ENCODE measurements at regions not wholly inside any gene's neighbourhood (a gene's known extent, or its start where the extent isn't known, plus 50 kb on each side); places are given as distances from the start of the nearest gene placed in this dataset.
"Not testable (repeated sequence)": the region's sequence is repeated elsewhere in the genome, so short reads cannot be mapped to it uniquely, and the experiment has no call there.

DNA sequence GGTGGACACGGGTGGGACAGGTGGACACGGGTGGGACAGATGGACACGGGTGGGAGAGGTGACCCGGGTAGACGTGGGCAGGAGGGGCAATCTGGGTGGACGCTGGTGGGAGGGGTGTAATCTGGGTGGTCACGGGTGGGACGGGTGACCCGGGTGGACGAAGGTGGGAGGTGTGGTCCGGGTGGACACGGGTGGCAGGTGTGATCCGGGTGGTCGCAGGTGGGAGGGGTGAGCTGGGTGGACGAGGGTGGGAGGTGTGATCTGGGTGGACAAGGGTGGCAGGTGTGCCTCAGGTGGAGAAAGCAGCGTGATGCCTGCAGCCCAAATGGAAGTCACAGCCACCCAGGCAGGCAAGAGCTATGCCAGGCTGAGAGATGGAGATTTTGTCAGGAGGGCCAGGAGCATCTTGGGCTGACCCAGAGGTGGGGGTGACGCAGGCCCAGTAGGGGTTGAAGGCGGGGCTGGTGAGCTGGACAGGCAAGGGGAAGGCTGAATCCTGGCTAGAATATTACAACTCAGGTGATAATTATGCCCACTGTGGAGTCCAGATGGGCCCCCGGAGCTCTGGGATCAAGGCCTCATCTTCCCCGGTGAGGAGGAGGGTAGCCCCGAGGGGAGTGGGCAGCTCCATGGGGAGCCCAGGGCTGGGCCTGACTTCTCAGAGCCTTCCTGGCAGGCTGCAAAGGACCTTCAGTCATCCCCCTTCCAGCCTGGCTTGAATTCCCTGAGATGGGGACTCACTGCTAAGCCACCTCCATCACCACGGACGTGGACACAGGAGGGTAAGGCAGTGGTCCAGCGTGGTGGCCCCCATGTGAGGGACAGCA, 100.0 kb downstream of the ADRA2C start:
- DNase-seq (ENCODE audit: low read depth), result no peak

DNA sequence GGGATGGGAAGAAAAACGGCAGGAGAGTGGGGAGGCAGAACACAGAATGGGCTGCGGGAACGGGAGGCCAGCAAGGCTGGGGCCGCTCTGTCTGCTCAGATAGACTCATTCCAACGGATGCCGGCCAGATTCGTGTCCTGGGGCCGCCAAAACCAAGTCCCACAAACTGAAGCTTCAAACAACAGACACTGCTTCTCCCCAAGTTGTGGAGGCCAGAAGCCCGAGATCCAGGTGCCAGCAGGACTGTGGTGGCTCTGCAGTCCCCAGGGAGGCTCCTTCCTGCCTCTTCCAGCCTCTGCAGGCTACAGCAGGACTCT, 100.6 kb downstream of the ADRA2C start:
- DNase-seq (ENCODE audit: low read depth), result no peak

DNA sequence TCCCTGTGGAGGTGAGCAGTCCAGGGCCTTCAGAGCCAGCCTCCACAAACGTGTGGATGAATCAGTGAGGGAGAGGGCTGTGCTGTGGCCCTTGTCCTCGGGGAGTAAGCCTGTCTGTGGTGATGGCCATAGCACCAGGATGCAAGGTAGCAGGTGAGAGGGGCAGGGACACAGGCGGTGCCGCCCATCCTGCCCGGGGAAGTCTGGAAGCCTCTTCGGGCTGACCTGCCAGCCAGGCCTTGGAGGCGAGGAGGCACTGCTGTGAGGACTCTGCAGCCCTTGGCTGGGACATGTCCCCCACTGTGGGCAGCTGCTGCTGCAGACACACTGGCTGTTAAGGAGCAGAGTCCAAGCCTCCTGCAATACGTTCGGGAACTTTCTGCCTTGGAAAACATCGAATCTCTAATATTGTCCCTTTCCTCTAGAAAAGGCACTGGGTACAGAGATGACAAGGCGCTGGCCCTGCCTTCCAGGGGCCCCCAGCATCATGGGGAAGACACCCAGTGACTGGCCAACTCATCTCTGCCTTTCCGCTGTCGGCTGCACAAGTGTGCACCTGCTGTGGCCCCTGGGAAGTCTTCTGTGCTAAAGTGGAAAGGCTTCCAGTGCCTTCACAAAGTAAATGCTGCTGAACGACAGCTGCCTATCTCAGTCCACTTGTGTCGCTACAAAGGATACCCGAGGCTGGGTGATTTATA, 101.4 kb downstream of the ADRA2C start:
- DNase-seq (ENCODE audit: low read depth), result no peak

DNA sequence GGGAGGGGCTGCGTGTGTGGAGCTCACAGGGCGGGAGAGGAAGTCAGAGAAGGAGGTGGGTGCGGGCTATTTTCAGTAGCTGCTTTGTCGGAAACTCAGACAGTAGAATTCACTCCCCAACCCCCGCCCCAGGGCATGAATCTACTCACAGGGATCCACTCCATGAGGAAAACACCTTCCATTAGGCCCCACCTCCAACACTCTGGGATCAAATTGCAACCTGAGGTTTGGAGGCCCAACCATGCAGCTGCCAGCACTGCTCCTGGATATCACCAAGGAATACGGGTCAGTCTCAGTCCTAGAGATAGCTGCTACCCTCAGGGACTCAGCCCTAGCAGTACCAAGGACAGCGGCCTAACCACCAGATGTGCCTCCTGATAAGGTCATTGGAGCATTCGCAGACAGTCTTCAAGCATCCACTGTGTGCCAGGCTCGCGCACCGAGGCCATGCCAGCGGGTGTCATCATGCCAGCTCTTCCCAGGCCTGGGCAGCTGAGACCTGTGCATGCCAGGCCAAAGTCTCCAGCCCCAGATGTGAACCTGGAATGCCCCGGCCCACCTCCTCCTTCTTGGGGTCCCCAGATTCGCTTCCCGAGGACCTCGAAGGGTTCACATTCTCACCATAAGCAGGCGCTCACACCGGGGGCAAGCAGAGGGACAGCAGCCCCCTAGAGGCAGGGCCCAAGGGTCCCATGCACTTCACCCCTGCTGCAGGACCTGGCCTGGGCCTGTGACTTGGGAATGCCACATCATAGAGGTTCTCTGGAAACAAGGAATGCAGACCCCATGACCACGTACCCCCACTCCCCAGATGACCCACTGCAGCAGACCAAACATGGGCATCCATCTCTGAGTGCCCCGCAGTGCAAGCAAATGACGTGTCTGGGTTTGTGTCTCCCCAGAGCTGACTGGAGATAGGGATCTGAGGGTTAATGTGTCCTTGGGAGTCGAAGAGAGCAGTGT, 102.3 kb downstream of the ADRA2C start:
- no peak for DNase-seq (ENCODE audit: low read depth)

DNA sequence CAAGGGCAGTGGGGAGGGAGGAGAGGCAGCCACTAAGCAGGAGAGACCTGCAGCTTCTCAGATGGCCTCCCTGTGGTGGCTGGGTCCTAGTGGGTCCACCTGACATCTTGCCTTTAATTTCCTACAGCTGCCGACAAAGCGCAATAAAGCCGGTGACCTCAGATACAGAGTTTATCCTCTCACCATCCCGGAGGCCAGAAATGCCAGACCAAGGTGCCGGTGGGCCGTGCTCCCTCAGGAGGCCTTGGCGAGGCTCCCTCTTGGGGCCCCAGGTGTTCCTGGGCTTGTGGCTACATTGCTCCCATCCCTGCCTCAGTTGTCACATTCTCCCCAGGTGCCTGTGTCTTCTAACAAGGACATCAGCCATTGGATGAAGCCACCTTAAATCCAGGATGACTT, 103.0 kb downstream of the ADRA2C start:
- no peak for DNase-seq (ENCODE audit: low read depth)

DNA sequence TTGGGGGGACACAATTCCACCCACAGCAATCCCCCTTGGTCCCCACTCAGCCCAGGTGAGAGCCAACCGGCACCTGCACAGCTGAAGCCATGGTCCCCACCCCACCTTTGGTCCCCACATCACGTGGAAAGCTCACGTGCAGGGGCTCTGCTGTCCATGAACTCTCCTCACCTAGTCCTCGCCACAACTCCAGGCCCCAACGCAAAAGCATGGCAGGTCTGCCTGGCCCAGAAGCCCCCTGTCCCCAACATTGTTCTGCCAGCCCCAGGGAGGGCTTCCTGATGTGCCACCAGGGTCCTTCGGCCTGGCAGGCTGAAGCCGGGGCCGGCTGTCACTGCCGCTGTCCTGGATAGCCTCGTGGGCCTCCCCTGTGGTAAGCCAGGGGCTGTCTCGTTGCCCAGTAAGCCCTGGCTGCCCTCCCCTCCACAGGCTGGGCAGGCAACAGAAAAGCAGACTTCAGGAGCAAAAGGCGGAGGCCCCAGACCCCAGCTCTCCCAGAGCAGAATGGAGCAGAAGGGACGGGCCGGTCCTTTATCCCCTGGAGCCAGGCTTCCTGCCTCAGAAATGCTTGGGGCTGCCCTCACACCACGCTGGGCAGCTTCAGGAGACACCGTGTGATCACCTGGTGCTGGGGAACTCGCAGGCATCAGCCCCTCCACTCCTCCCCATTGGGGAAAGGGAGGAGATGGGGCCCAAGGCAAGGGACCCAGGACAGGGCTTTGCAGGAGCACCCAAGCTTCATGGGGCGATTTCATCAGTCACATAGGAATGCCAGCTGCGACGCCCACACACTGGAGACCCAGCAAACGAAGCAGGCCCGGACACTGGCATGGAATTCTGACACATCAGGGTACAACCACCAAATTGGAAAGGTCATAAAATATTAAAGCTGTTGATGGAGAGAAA, 103.7 kb downstream of the ADRA2C start:
- no peak for DNase-seq (ENCODE audit: low read depth)

DNA sequence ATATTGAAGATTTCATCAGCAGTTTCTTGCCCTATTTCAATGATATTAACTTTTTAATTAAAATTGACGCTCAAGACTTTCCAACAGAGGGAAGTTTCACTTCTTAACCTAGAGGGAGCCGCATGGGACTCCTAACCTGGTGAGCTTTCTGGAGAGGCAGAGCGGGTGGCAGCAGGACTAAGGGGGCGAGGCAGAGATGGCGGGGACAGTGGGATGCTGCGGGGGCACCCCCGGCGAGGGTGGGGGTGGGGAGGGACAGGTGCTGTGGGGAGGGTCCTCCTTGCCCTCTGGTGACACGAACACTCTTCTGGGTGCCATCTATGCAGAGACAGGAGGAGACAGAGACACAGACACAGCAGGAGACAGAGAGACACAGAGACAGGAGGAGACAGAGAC, 104.4 kb downstream of the ADRA2C start:
- no peak for DNase-seq (ENCODE audit: low read depth)

DNA sequence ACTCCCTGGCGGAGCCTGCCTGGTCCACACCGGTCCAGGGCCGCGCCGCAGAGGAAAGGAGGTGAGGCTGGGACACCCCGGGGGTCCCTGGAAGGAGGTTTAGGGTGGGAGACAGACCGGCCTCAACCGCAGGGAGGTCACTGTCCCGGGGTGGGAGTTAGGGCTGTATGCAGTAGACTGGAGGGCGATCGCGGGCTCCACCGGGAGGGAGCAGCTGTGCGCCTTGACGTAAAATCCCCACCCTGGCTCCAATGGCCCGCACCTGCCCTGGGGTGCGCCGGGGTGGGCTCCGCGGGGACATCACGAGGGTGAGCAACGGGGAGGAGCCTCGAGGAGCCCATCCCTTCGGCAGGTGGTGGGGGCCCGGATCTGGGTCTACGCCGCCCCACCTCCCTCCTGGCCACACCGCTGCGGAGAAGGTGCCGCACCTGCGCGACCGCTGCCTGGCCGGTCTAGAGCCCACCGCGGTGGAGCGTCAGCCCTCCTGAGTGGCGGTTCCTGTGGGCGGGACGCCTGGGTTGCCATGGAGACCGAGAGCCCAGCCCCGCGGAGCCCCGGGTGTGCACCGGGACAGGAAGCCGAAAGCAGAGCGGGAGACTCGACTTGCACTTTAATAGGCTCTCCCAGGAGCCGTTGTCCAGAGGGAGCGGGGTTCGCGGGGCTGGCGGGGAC, 105.1 kb downstream of the ADRA2C start:
- DNase-seq (ENCODE audit: low read depth), result no peak

DNA sequence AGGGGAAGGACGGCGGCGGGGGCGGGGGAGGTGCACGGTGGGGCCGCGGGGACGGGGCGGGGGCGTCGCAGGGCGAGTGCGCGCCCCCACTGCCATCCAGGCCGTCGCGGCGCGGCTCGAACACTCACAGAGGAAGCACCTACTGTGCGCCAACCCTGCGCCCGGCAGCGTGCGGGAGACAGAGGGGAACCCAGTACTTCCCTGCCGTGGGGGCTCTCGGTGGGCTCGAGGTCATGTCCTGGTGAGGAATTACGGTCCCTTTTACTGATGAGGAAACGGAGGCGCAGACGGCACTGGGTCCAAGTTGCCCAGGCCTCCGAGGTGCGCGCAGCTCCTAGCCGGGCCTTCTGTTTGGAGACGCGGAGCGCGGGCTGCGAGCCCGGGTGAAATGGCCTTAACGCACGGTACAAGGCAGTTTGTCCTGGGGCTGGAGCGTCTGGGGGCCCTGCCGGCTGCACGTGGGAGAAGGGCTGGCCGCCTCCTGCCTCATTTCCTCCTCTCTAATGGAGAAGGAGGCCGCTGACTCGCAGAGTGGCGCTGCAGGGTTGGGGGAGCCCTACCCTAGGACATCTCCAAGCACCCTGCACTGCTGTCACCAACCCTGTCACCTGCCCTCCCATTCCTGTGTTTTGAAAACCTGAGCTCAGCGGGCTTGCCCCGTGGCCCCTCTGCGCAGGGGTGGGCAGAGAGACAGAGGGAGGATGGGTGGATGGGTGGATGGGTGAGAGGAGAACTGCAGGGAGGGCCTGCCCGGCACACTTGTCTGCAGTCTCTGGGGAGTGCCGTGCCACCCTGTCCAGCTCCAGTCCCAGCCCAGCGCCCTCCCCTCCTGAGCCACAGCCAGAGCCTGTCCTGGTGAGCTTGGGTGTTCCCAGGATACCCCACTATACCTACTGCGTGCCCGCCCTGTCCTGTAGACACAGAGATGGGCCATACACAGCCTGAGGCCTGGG, 106.0 kb downstream of the ADRA2C start:
- no peak for DNase-seq (ENCODE audit: low read depth)

DNA sequence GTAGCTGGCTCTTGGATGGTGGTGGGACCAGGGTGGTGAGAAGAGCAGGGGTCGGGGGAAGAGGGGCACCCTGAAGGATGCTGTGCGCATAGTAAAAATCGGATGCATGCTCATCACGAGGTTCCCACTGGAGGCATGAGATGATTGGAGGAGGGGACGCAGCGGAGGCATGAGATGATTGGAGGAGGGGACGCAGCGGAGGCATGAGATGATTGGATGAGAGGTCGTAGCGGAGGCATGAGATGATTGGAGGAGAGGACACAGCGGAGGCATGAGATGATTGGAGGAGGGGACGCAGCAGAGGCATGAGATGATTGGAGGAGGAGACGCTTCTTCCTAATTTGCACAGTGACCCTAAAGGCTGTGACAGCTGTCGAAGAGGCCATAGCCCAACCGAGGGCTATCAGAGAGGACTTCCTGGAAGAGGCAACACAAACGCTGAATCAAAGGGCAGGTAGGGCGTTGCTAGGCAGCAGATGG, 106.7 kb downstream of the ADRA2C start:
- no peak for DNase-seq (ENCODE audit: low read depth)

DNA sequence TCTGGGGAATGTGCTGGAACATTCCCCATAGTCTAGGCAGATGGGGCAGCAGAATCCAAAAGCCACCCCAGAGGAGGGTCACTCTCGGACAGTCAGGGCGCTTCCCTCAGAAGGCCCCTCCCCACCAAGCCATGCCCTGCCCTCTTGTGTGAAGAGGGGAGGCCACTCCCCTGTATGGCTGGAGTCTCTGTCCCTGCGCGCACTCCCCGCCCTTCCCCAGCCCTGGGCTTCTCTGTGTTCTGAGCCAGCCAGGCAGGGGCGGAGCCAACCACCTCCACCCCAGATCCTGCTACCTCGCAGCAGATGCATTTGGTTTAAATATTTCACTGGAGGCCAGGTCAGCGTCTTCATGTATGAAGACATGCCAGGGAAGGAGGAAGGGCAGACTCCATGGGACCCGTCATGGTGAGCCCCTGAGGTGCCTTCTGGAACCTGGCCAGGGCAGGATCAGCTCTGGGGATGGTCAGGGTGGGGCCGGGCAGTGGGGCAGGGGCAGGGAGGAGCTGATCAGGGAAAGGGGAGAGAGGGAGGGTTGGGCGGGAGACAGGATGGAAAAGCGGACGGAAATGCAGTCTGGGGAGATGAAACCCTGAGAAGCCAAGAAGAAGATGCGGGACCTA, 107.3 kb downstream of the ADRA2C start:
- DNase-seq (ENCODE audit: low read depth), result no peak

DNA sequence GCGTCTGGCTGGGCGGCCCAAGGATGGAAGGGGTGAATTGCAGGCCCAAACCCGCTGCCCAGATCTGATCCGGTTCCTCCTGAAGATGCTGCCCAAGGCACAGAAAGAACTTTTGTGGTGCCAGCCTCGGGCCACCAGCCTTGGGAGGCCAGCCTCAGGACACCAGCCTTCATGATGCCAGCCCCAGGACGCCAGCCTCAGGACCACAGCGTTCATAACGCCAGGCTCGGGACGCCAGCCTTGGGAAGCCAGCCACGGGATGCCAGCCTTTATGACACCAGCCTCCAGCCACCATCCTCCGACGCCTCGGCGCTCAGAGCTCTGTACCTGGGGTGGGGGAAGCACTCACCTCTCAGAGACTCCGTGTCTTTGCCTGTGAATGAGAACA, 107.8 kb downstream of the ADRA2C start:
- no peak for DNase-seq (ENCODE audit: low read depth)

DNA sequence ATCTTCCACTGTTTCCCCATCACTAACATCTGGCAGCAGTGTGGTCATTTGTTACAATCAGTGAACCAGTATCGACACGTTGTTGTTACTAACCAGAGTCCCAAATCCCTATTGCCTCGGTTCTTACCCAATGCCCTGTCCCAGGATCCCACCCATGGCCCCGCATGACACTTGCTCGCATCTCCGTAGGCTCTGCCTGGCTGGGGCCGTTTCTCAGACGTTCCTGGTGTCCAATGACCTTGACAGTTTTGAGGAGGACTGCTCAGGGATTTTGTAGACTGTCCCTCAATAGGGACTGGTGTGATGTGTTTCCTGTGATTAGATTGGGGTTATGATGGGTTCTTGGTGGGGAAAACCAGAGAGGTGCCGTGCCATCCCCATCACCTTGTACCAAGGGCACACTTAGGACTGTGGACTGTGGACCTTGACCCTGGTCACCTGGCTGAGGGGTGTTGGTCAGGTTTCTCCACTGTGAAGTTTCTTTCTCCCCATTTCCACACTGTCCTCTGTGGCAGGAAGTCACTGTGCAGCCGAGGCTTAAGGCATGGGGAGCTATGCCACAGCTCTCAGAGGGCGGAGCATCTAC, 108.4 kb downstream of the ADRA2C start:
- no peak for DNase-seq (ENCODE audit: low read depth)

DNA sequence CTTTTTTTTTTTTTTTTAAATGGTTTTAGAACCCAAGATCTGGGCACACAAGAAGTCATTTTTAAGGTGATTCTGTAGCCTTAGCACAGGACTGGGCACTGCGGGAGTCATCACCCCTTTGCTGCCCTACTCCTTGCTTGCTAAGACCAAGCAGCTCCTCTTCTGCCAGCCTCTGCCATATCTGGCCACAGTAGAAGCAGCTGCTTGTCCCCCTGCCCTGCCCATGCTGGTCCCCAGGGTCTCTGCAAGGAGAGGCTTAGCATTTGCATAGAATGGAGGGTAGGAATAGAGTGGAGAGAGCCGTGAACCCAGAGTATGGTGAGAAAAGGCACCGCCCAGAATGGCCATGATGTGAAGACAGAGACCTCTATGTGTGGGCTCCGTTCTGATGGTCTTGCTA, 109.3 kb downstream of the ADRA2C start:
- no peak for DNase-seq (ENCODE audit: low read depth)

DNA sequence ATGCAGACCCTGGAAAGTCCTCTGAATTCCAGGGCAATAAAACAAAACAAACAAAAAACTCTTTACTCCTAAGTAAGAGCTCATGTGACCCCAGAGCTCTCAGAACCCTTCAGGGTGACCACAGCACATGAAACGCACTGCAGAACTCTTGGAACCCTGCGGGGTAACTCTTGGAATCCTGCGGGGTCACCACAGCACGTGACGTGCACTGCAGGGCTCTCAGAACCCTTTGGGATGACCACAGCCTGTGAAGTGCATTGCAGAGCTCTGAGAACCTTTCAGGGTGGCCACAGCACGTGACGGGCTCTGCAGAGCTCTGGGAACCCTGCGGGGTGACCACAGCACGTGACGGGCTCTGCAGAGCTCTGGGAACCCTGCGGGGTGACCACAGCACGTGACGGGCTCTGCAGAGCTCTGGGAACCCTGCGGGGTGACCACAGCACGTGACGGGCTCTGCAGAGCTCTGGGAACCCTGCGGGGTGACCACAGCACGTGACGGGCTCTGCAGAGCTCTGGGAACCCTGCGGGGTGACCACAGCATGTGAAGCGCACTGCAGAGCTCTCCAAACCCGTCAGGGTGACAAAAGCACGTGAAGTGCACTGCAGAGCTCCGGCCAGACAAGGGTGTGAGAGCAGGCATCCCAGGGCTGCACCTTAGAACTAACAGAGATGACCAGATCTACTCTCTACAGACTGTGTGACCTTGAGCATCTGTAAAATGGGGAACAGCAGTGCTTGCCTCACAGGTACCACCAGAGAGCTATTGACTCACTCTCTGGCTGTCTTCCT, 110.1 kb downstream of the ADRA2C start:
- not testable (repeated sequence) for DNase-seq (ENCODE audit: low read depth)

DNA sequence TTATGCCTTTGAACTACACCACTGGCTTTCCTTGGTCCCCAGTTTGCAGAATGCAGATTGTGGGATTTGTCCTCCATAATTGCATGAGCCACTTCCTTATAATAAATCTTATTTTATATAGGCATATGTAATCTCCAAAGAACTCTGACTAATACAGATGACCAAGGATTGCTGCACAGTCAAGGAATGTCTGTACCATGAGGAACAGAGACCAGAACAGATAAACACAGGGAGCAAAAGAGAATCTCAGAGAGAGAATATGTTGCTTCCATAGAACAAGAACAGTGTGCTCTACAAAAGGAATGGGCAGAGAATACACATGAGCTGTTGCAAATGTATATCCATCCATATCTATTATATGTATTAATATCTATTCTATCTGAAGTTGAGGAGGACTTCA, 111.1 kb downstream of the ADRA2C start:
- DNase-seq (ENCODE audit: low read depth), result no peak

DNA sequence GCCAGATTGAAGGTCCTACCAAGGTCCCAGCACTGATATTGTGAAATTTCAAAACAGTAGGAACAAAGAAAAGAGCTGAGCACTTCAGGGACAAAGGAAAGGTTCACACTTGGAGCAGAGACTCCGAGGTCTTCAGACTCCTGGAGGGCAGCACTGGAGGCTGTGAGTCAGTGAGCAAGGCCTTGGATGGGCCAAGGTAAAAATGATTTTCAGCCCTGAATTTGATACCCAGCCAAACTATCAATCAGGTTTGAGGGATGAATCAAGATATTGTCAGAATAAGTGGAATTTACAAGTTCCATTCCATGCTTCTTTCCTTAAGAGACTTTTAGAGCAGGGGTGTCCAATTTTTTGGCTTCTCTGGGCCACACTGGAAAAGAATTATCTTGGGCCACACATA, 111.7 kb downstream of the ADRA2C start:
- no peak for DNase-seq (ENCODE audit: low read depth)

DNA sequence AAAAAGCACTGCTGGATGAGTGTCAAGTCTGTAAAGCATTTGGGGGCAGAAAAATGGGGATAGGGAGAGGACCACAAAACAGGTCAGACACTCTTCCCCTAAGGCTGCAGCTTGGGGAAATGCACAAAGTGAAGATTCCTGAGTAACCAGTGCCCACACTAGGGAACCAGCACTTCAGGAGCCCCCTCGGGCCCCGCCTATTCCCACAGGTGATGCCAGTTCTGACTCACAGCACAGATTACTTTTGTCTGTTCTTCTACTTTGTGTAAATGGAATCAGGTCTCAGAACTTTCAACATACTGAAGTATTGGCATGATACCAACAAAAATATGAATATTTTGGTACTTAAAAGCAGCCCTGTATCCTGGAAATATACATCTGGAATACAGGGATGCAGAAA, 112.5 kb downstream of the ADRA2C start:
- no peak for DNase-seq (ENCODE audit: low read depth)

All from HS-5 (cell line).